Neural progenitor cell (in vitro differentiated cells): ENCODE measurements at regions not wholly inside any gene's neighbourhood (a gene's known extent, or its start where the extent isn't known, plus 50 kb on each side); places are given as distances from the start of the nearest gene placed in this dataset.

Experiments used
- EZH2 ChIP-seq: fragments of 200-600 bp; sonication (generic); IDR thresholded peaks from 2 replicates; pipeline ENCODE4 v1.6.1; 2017; ENCODE audit warnings: antibody characterized with exemption, mild to moderate bottlenecking, moderate library complexity
- TF ChIP-seq, protein P1 (sequence below): fragments of 200-600 bp; sonication (generic); IDR thresholded peaks from 2 replicates; pipeline ENCODE4 v1.5.1; 2017; ENCODE audit warnings: antibody characterized with exemption, mild to moderate bottlenecking

DNA sequence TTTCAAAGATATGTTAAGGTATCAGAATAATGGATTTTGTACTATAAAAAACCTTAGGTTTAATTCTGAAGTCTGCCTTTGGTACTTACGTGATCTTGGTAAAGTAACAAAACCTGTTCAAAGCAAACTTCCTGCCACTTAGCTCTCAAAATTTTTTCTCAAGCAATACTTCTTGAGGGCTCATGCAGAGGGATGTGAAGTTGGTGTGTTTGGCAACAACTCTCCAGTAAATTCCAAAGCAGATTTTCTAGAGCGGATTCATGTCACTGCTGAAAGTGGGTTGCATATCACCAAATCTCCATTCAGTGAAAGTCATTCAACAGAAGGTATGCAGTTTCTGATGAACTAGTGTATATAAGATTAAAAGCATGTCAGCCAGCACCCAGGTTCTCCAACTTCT, 856.7 kb downstream of the CDH8 start:
- TF ChIP-seq, protein P1, sequence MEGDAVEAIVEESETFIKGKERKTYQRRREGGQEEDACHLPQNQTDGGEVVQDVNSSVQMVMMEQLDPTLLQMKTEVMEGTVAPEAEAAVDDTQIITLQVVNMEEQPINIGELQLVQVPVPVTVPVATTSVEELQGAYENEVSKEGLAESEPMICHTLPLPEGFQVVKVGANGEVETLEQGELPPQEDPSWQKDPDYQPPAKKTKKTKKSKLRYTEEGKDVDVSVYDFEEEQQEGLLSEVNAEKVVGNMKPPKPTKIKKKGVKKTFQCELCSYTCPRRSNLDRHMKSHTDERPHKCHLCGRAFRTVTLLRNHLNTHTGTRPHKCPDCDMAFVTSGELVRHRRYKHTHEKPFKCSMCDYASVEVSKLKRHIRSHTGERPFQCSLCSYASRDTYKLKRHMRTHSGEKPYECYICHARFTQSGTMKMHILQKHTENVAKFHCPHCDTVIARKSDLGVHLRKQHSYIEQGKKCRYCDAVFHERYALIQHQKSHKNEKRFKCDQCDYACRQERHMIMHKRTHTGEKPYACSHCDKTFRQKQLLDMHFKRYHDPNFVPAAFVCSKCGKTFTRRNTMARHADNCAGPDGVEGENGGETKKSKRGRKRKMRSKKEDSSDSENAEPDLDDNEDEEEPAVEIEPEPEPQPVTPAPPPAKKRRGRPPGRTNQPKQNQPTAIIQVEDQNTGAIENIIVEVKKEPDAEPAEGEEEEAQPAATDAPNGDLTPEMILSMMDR = no peak
- no peak for TF ChIP-seq EZH2
